Mucosa of rectum (tissue), 2 donors: ENCODE measurements at regions not wholly inside any gene's neighbourhood (a gene's known extent, or its start where the extent isn't known, plus 50 kb on each side); places are given as distances from the start of the nearest gene placed in this dataset.

Experiments used
- H3K27ac ChIP-seq, 2 donors: one replicate each; pipeline ENCODE4 v1.7.0; 2013; ENCODE audit warnings: inconsistent platforms in 2 of 2, low read depth in 2 of 2, low read length in 2 of 2
- H3K27me3 ChIP-seq, 2 donors: one replicate each; pipeline ENCODE4 v1.7.0; 2013; ENCODE audit warnings: low read length in 2 of 2; ENCODE audit not compliant: control insufficient read depth in 2 of 2, insufficient read depth in 2 of 2
- H3K36me3 ChIP-seq, 2 donors: one replicate each; pipeline ENCODE4 v1.7.0; 2013; ENCODE audit warnings: low read length in 2 of 2; ENCODE audit not compliant: control insufficient read depth in 2 of 2, insufficient read depth in 2 of 2
- H3K4me1 ChIP-seq, 2 donors: one replicate each; pipeline ENCODE4 v1.7.0; 2013; ENCODE audit warnings: low read length in 2 of 2, mild to moderate bottlenecking in 1 of 2; ENCODE audit not compliant: control insufficient read depth in 2 of 2, insufficient read depth in 2 of 2
- H3K4me3 ChIP-seq, 2 donors: one replicate each; pipeline ENCODE4 v1.7.0; 2013; ENCODE audit warnings: low read length in 2 of 2
- H3K9ac ChIP-seq, 2 donors: one replicate each; pipeline ENCODE4 v1.7.0; 2013; ENCODE audit warnings: low read length in 2 of 2, low read depth in 1 of 2, mild to moderate bottlenecking in 1 of 2
- H3K9me3 ChIP-seq, 2 donors: one replicate each; pipeline ENCODE4 v1.7.0; 2013; ENCODE audit warnings: low read length in 2 of 2; ENCODE audit not compliant: control insufficient read depth in 2 of 2
- donor health status: healthy.
- donor health status: Normal muscosa, but diverticular disease.

DNA sequence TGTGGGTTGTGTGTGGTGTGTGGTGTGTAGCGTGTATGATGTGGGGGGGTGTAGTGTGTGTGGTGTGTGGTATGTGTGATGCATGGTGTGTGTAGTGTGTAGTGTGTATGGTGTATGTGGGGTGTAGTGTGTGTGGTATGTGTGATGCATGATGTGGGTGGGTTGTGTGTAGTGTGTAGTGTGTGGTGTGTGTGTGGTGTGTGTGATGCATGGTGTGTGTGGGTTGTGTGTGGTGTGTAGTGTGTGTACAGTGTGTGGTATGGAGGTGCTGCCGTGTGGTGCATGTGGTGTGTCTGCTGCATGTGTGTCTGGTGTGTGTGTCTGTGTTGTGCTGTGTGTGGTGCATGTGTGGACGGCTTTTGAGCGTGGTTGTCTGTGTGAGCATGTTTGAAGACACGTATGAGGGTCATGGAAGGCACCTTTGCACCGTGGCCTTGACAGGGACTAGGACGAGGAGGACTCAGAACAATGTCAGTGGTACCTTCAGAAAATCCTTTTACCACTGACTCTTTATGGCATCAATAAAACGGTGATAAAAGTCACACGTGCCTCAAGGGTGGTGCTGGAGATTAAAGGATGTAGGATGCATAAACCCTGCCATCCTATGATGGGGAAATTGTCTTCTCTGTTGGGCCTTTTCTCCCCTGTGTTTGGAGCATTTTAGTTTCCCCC lies 328.7 kb upstream of the B3GAT1 start:
- no peaks in the 10 kb centered on the region for H3K9me3 ChIP-seq
- H3K4me3 ChIP-seq = no peak overlapping the region
- no peaks in the 10 kb centered on the region for H3K4me1 ChIP-seq
- peaks cover 6 to 10% of the 10 kb centered on the region in 2 donors for H3K27me3 ChIP-seq
- no peaks in the 10 kb centered on the region for H3K36me3 ChIP-seq
- no peak overlapping the region for H3K27ac ChIP-seq
- H3K9ac ChIP-seq = no peak overlapping the region

DNA sequence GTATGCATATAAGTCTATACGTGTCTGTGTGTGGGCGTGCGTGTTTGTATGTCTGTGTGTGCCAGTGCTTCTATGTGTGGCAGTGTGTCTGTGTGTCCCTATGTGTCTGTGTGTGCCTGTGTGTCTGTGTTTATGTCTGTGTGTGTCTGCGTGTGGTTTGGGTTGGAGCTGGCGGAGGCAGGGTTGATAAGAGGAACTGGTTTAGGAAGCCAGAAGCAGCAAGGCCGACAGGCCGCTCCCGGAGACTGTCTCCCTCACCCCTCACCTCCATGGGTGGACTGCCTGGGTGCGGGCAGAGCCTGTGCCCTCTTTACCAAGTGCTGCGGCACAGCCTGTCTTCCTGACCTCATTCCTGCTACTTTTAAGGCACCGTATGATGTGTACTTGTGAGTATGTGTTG lies 327.1 kb upstream of the B3GAT1 start:
- H3K36me3 ChIP-seq = no peaks in the 10 kb centered on the region
- H3K4me1 ChIP-seq = no peaks in the 10 kb centered on the region
- no peak overlapping the region for H3K9ac ChIP-seq
- H3K4me3 ChIP-seq = no peak overlapping the region
- H3K27ac ChIP-seq = no peak overlapping the region
- peaks cover 3 to 10% of the 10 kb centered on the region in 2 donors for H3K27me3 ChIP-seq
- no peaks in the 10 kb centered on the region for H3K9me3 ChIP-seq

DNA sequence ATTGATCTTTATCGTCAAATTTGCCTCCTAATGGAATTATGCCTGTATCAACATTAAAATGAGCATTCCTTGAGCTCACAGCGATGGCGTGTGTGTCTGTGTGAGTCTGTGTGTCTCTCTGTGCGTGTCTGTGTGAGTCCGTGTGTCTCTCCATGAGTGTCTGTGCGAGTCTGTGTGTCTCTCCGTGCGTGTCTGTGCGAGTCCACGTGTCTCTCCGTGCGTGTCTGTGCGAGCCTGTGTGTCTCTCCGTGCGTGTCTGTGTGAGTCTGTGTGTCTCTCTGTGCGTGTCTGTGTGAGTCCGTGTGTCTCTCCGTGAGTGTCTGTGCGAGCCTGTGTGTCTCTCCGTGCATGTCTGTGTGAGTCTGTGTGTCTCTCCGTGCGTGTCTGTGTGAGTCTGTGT lies 326.5 kb upstream of the B3GAT1 start:
- H3K36me3 ChIP-seq = no peaks in the 10 kb centered on the region
- no peak overlapping the region for H3K9ac ChIP-seq
- no peaks in the 10 kb centered on the region for H3K4me1 ChIP-seq
- H3K4me3 ChIP-seq = no peak overlapping the region
- no peaks in the 10 kb centered on the region for H3K9me3 ChIP-seq
- H3K27me3 ChIP-seq = peaks cover 2 to 8% of the 10 kb centered on the region in 2 donors
- no peak overlapping the region for H3K27ac ChIP-seq

DNA sequence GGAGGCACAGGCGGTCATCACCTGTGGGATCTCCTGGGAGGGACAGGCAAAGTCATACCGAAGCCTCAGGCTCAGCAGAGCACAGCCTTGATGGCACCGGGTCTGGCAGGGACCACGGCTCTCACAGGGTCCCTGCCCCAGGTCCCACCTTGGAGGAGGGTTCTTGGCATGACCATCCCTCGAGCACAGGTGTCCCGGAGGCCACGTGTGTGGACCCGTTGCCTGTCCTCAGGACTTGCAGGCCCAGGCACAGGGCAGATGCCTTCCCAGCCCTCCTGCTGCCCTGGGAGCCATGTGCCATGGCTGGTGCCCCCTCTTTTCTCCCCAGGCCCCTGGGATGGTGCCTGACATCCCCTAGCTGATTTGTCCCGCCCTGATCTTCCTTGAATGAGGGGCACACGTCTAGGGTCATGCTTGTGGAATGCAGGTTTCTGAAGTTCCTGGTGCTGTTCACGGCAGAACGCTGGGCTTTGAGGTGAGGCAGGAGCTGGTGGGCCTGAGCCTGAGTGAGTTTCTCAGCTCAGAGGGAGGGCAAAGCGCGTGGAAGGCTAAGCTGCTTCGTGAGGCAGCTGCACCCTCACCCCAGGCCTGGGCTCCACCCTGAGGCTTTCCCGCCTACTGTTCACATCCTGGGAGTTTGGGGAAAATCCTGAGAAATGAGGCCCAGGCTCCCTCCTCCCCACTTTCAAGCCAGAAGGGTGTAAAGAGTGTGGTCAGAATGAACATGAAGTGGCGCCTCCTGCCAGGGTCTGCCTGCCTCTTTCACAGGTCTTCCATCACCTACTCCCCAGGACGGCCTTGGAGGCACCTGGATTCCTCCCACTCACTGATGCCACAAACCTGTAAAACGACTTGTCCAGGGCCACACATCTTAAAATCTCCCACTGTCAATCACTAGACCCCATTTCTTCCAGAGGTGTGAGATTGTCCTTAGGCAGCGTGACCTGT lies 325.8 kb upstream of the B3GAT1 start:
- Histone ChIP-seq H3K27ac (no peak overlapping the region), H3K9ac (no peak overlapping the region), H3K4me3 (no peak overlapping the region), H3K4me1 (no peaks in the 10 kb centered on the region), H3K36me3 (no peaks in the 10 kb centered on the region), H3K9me3 (no peaks in the 10 kb centered on the region), H3K27me3 (peaks cover 2 to 4% of the 10 kb centered on the region in 2 donors)

DNA sequence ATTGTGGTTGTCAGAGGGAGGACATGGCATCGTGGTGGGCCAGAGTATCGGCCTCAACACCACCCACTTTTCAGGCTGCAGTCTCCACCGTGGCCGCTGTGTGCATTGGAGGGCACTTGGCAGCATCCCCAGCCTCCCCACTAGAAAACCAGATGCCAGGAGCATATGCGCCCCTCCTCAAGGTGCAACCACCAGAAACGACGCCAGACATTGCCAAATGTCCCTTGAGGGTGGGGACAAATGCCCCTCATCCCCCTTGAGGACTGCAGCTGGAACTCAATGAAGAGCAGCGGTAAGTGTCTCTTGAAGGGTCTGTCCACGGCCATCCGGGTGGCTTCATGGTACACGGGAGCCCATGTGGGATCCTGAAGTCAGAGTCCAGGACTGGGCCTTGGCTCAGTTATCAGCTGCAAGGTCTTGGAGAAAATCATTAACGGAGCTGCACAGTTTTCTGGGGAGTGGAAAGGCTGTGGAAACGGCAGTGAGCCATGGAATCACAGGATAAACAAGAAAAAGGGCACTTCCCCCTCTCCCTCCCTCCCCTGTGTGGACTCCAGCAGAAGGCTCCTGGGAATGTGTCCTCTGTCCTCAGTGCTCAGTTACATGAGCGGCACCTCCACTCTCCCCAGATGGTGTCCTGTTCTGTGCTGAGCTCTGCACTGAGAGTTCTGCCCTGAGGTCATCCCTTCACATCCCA lies 324.4 kb upstream of the B3GAT1 start:
- no peak overlapping the region for H3K27ac ChIP-seq
- no peaks in the 10 kb centered on the region for H3K9me3 ChIP-seq
- no peak overlapping the region for H3K9ac ChIP-seq
- no peaks in the 10 kb centered on the region for H3K36me3 ChIP-seq
- H3K4me1 ChIP-seq = no peaks in the 10 kb centered on the region
- peaks cover 2 to 4% of the 10 kb centered on the region in 2 donors for H3K27me3 ChIP-seq
- no peak overlapping the region for H3K4me3 ChIP-seq

DNA sequence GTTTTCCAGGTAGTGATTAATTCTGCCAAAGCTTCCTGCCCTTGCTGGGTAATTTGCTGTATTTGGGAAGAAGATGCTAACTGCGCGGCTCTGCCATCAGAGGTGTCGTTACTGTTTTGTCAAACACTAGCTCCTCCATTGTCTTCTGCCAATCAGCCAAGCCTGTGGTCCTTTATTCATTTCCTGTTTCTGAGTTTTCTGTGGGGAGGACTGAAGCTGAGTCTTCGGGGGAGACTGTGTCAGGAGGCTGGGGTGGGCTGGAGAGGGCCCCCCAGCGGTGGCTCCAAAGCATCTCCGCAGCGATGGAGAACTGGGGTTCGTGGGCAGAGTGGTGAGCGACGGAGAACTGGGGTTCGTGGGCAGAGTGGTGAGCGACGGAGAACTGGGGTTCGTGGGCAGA lies 322.9 kb upstream of the B3GAT1 start:
- Histone ChIP-seq H3K9ac (no peak overlapping the region), H3K27ac (no peak overlapping the region), H3K27me3 (peaks cover 2 to 4% of the 10 kb centered on the region in 2 donors), H3K4me1 (no peaks in the 10 kb centered on the region), H3K9me3 (no peaks in the 10 kb centered on the region), H3K36me3 (no peaks in the 10 kb centered on the region), H3K4me3 (no peak overlapping the region)

DNA sequence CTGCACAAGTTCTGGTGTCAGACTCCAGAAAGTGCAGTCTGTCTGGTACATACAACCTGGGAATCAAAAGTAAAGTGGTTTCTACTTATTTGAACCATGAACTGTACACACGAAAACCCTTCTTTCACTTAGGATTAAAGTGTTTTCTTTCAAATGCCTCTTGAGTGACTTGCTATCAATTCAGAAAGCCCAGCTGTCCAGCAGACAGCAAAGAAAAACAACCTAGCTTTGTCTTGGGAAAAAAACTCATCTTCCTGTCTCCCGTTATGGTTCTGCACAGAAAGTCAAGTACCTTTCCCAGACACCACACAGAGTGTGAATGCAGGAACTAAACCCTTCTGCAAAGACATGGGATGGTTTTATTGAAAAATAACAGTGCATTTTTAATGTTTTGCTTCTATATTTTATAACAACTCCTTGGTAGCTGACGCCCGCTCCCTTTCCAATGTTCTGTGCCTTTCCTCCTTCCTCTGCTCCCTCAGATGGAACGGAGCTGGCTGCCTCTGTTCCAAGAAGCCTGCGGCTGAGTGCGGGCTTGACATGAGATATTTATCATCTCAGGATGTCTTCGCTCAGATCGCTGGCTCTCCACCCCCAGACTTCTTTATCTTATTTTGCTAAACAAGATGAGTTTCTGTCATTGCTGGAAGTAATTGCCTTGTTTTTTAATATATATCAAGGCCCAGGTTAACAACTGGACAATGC lies 322.3 kb upstream of the B3GAT1 start:
- Histone ChIP-seq H3K4me3 (no peak overlapping the region), H3K9ac (no peak overlapping the region), H3K27me3 (peaks cover under 1 to 2% of the 10 kb centered on the region in 2 donors)

DNA sequence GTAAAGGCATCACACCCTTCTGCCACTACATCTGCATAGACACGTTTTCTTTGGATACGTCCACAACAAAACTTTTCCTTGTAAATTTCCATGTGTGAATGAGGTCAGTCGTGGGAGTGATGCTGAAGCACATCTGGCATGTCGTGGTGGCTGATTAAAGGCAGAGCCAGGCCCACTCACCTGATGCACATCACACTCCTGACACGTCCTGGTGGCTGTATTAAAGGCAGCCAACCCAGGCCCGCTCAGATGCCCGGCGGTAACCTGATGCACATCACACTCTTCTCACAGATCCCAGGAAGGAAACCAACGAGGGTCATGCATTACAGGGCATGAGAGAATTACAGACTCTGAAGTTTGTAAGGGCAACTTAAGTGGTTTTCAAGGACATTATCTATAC lies 321.6 kb upstream of the B3GAT1 start:
- no peak overlapping the region for H3K4me3 ChIP-seq
- H3K27ac ChIP-seq = no peak overlapping the region
- H3K9ac ChIP-seq = no peak overlapping the region
- no peaks in the 10 kb centered on the region for H3K4me1 ChIP-seq
- no peaks in the 10 kb centered on the region for H3K9me3 ChIP-seq
- no peaks in the 10 kb centered on the region for H3K36me3 ChIP-seq
- no peaks in the 10 kb centered on the region for H3K27me3 ChIP-seq

More for the DNA sequence above, 322.3 kb upstream of the B3GAT1 start:
- no peaks in the 10 kb centered on the region for H3K9me3 ChIP-seq
- no peaks in the 10 kb centered on the region for H3K4me1 ChIP-seq
- no peak overlapping the region for H3K27ac ChIP-seq
- no peaks in the 10 kb centered on the region for H3K36me3 ChIP-seq

DNA sequence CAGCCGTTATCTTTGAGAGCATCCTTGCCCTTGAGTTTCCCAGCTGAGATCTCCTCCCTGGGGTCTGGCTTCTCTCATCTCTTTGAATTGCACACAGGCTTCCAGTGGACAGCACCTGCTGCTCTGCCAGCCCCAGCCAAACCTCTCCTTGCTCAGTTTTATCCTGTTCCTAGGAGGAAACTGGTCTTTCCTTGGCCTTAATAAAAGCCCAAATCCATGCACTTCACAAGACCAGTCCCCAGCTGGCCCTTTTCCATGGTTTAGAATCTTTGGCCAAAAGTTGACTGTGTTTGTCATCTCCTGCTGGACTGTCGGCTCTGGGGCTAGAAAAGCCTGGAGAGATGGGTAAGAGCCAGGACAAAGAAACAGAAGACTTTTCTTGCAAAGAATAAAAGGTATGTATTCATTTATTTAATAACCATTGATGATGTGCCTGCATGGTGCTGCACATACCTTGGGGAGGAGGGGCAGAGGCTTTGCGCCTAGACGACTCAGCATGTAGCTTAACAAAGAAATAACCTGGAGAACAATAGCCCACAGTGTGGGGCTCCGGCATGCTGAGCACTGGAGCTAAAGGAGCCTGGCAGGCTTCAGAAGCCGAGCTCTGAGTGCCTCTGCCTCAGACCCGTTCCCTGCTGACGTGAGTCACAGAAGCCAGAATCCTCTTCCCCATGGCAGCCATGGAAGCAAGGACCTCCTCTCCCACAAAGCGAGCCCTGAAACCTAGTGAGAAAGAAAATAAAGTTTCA lies 319.3 kb upstream of the B3GAT1 start:
- Histone ChIP-seq H3K36me3 (no peaks in the 10 kb centered on the region), H3K4me3 (no peak overlapping the region), H3K4me1 (no peaks in the 10 kb centered on the region), H3K9ac (no peak overlapping the region), H3K27me3 (peaks cover 1 to 4% of the 10 kb centered on the region in 2 donors), H3K27ac (no peak overlapping the region), H3K9me3 (no peaks in the 10 kb centered on the region)
